HEK293 (cell line): ENCODE measurements at regions not wholly inside any gene's neighbourhood (a gene's known extent, or its start where the extent isn't known, plus 50 kb on each side); places are given as distances from the start of the nearest gene placed in this dataset.

Source experiments
- ZNF16 ChIP-seq: fragments of 450-650 bp; formaldehyde crosslinking; IDR thresholded peaks from 2 replicates; pipeline ENCODE4 v1.5.1; 2016; ENCODE audit warnings: low read depth, missing biosample characterization, missing genetic modification characterization
- ZNF23 ChIP-seq: fragments of 450-650 bp; formaldehyde crosslinking; IDR thresholded peaks from 2 replicates; pipeline ENCODE4 v1.5.1; 2016; ENCODE audit warnings: missing biosample characterization, missing genetic modification characterization, borderline replicate concordance
- TF ChIP-seq, protein P1 (sequence below): fragments of 450-650 bp; formaldehyde crosslinking; IDR thresholded peaks from 2 replicates; pipeline ENCODE4 v1.5.1; 2016; ENCODE audit warnings: missing biosample characterization, missing genetic modification characterization
- TF ChIP-seq, protein P2 (sequence below): fragments of 450-650 bp; formaldehyde crosslinking; IDR thresholded peaks from 2 replicates; pipeline ENCODE4; 2016; ENCODE audit warnings: missing biosample characterization, missing genetic modification characterization

- TF ChIP-seq, protein P1, sequence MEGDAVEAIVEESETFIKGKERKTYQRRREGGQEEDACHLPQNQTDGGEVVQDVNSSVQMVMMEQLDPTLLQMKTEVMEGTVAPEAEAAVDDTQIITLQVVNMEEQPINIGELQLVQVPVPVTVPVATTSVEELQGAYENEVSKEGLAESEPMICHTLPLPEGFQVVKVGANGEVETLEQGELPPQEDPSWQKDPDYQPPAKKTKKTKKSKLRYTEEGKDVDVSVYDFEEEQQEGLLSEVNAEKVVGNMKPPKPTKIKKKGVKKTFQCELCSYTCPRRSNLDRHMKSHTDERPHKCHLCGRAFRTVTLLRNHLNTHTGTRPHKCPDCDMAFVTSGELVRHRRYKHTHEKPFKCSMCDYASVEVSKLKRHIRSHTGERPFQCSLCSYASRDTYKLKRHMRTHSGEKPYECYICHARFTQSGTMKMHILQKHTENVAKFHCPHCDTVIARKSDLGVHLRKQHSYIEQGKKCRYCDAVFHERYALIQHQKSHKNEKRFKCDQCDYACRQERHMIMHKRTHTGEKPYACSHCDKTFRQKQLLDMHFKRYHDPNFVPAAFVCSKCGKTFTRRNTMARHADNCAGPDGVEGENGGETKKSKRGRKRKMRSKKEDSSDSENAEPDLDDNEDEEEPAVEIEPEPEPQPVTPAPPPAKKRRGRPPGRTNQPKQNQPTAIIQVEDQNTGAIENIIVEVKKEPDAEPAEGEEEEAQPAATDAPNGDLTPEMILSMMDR (tag by site-specific recombination) = no peak
- no peak for TF ChIP-seq ZNF16 (tag by site-specific recombination)
- no peak for TF ChIP-seq ZNF23
- TF ChIP-seq, protein P2, sequence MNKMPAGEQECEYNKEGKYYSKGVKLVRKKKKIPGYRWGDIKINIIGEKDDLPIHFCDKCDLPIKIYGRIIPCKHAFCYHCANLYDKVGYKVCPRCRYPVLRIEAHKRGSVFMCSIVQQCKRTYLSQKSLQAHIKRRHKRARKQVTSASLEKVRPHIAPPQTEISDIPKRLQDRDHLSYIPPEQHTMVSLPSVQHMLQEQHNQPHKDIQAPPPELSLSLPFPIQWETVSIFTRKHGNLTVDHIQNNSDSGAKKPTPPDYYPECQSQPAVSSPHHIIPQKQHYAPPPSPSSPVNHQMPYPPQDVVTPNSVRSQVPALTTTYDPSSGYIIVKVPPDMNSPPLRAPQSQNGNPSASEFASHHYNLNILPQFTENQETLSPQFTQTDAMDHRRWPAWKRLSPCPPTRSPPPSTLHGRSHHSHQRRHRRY (tag by site-specific recombination) = no peak
These were observed 243.0 kb upstream of the PTGER4 start for GRCh38 chr5:40436535-40437237.
